Cardiac fibroblast (primary cell): ENCODE measurements at regions not wholly inside any gene's neighbourhood (a gene's known extent, or its start where the extent isn't known, plus 50 kb on each side); places are given as distances from the start of the nearest gene placed in this dataset.

ENCODE experiments used
- DNase-seq, 2 donors: peaks; one replicate each; pipeline versions ENCODE4 v3.0.0 to v3.0.0-alpha.2; 2010; ENCODE audit warnings: low read depth in 2 of 2
- H3K4me3 ChIP-seq, 2 donors: replicated peaks in 1 of 2; 1 replicate in 1 of 2; 2 replicates in 1 of 2; pipeline ENCODE4 v1.5.1; 2011; ENCODE audit warnings: low read depth in 2 of 2, low read length in 2 of 2, mild to moderate bottlenecking in 2 of 2, moderate library complexity in 1 of 2
- CTCF ChIP-seq: IDR thresholded peaks from one replicate; pipeline ENCODE4 v1.5.1; 2011; ENCODE audit warnings: low read depth, mild to moderate bottlenecking, low read length, inconsistent platforms

DNA sequence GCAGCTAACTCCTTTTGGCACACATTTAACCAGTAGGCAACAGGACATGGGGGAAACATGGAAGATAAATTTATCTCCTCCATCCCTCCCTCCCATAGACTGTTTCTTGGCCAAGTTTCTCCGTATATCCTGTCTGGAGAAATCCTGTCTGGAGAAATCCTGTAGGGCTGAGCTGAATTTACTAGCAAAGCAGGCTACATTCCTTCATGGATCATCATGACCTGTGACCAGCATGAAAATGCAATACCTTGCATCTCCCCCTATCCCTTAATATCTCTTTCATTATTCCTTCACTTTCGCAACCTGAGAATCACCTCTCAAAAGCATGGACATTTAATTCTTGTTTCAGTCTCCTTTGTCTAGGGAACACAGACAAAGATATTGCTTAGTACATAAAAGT is 379.1 kb downstream of the PSAT1 start:
- no peak for DNase-seq
- no peak overlapping the region for H3K4me3 ChIP-seq
- no peak for TF ChIP-seq CTCF

- TF ChIP-seq CTCF, result no peak
- H3K4me3 ChIP-seq, result no peak overlapping the region
- DNase-seq, result no peak
Observed at GRCh38 chr9:78676623-78677022, 379.7 kb downstream of the PSAT1 start.

DNA sequence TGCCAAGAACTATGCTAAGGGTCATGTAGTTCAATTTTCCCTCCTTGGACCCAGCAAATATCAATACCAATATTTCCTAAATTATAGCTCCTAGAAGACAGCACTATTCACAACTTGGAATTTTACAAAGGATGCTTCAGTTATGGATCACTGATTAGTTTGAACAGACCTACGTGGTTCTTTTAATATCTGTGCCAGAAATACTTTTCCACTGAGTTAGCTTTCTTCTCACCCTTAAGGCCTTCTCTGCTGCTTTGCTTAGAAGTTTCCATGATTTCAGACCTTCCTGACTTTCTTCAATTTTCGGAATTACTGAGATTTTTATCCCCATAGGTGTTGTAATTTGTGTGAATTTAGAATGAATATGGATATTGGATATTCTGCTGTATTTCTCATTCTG is 380.4 kb downstream of the PSAT1 start:
- TF ChIP-seq CTCF, result no peak
- H3K4me3 ChIP-seq, result no peak overlapping the region
- no peak for DNase-seq

GRCh38 chr9:78678877-78679276 is 382.0 kb downstream of the PSAT1 start:
- no peak for TF ChIP-seq CTCF
- no peak for DNase-seq
- no peak overlapping the region for H3K4me3 ChIP-seq

DNA sequence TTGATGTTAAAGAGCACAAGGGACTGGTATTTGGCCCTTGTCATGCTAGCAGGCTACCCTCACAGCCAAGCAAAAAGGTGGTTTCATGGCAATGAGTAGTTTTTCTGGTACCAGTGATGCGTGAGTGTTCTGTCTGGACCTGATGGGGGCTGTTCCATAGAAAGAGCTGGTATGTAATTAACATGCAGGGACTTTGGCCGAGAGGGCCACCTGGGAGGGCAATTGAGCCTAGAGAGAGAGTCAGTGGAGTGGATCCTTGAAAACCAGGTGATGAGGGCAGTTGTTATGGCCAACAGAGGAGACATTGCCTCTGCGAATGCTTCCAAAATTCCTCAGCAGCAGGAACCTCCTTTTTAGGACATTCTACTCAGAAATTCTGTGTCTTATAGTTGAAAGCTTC is 383.3 kb downstream of the PSAT1 start:
- no peak overlapping the region for H3K4me3 ChIP-seq
- DNase-seq, result no peak
- no peak for TF ChIP-seq CTCF

DNA sequence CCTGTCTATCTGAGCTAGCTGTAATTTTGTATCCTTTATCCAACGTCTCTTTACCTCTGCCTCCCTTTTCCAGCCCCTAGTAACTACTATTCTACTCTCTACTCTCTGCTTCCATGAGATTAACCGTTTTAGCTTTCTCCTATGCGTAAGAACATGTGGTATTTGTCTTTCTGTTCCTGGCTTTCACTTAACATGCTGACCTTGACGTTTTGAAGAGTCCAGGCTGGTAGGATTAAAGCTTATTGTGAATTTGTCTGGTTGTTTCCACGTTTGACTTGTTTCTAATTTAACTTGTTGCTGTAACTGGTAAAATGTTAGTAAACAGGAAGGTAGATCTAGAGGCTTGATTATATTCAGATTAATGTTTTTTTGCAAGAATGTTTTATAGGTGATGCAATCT is 385.3 kb downstream of the PSAT1 start:
- DNase-seq, result no peak
- TF ChIP-seq CTCF, result no peak
- H3K4me3 ChIP-seq, result no peak overlapping the region

GRCh38 chr9:78685471-78685870 is 388.5 kb downstream of the PSAT1 start:
- TF ChIP-seq CTCF, result no peak
- DNase-seq, result no peak
- H3K4me3 ChIP-seq, result no peak overlapping the region
